MM.1S (cell line): ENCODE measurements at regions not wholly inside any gene's neighbourhood (a gene's known extent, or its start where the extent isn't known, plus 50 kb on each side); places are given as distances from the start of the nearest gene placed in this dataset.

Experiments
- DNase-seq: peaks from one replicate; pipeline ENCODE4 v3.0.0-alpha.2; 2015
- H2AFZ ChIP-seq: fragments of 300-600 bp; sonication (generic); 2 replicates; pipeline ENCODE4 v1.6.0; 2016; ENCODE audit warnings: antibody characterized with exemption, low read length
- H3F3A ChIP-seq: fragments of 300-600 bp; sonication (generic); 2 replicates; pipeline ENCODE4 v1.6.1; 2016; ENCODE audit warnings: mild to moderate bottlenecking, antibody characterized with exemption, low read length, moderate library complexity, mixed read lengths; ENCODE audit not compliant: insufficient read depth
- H3K27ac ChIP-seq: fragments of 300-600 bp; sonication (generic); 2 replicates; pipeline ENCODE4 v1.5.1; 2016; ENCODE audit warnings: mild to moderate bottlenecking, low read length
- H3K27me3 ChIP-seq: fragments of 300-600 bp; sonication (generic); replicated peaks from 2 replicates; pipeline ENCODE4 v1.6.0; 2016; ENCODE audit warnings: low read length; ENCODE audit not compliant: insufficient read depth
- H3K36me3 ChIP-seq: fragments of 300-600 bp; sonication (generic); replicated peaks from 2 replicates; pipeline ENCODE4 v1.6.1; 2016; ENCODE audit warnings: mild to moderate bottlenecking, low read length, mixed read lengths; ENCODE audit not compliant: insufficient read depth
- H3K4me1 ChIP-seq: fragments of 300-600 bp; sonication (generic); 2 replicates; pipeline ENCODE4 v1.6.1; 2016; ENCODE audit warnings: low read length, mixed read lengths
- H3K4me2 ChIP-seq: fragments of 300-600 bp; sonication (generic); 2 replicates; pipeline ENCODE4 v1.6.0; 2016; ENCODE audit warnings: low read depth, low read length
- H3K4me3 ChIP-seq: fragments of 300-600 bp; sonication (generic); 2 replicates; pipeline ENCODE4 v1.5.1; 2016; ENCODE audit warnings: low read length, mixed read lengths
- H3K79me2 ChIP-seq: fragments of 300-600 bp; sonication (generic); 2 replicates; pipeline ENCODE4 v1.6.1; 2016; ENCODE audit warnings: mixed run types, low read length, mixed read lengths
- H3K9ac ChIP-seq: fragments of 300-600 bp; sonication (generic); 2 replicates; pipeline ENCODE4 v1.6.1; 2016; ENCODE audit warnings: low read length, mixed read lengths
- H3K9me2 ChIP-seq: fragments of 300-600 bp; sonication (generic); replicated peaks from 2 replicates; pipeline ENCODE4 v1.6.1; 2016; ENCODE audit warnings: mild to moderate bottlenecking, low read length, mixed read lengths; ENCODE audit not compliant: insufficient read depth
- H3K9me3 ChIP-seq: fragments of 300-600 bp; sonication (generic); replicated peaks from 2 replicates; pipeline ENCODE4 v1.6.1; 2016; ENCODE audit warnings: mild to moderate bottlenecking, low read length, mixed read lengths; ENCODE audit not compliant: insufficient read depth
- H4K20me1 ChIP-seq: fragments of 300-600 bp; sonication (generic); 2 replicates; pipeline ENCODE4 v1.6.1; 2016; ENCODE audit warnings: mild to moderate bottlenecking, low read length, moderate library complexity, mixed read lengths; ENCODE audit not compliant: insufficient read depth
- CTCF ChIP-seq: fragments of 300-600 bp; sonication (generic); IDR thresholded peaks from 2 replicates; pipeline ENCODE4 v1.5.1; 2016; ENCODE audit warnings: antibody characterized with exemption, low read length, mixed read lengths
- EZH2 ChIP-seq: fragments of 300-600 bp; sonication (generic); optimal IDR thresholded peaks from 2 replicates; pipeline ENCODE3; 2017; ENCODE audit warnings: low read depth, mild to moderate bottlenecking, antibody characterized with exemption, low read length, mixed read lengths
- EZH2phosphoT487 ChIP-seq: fragments of 300-600 bp; sonication (generic); IDR thresholded peaks from 2 replicates; pipeline ENCODE4 v1.6.1; 2018; ENCODE audit warnings: antibody characterized with exemption, low read length

- TF ChIP-seq CTCF = no peak
- TF ChIP-seq EZH2 = no peak
- TF ChIP-seq EZH2phosphoT487 = no peak
- no peaks in the 10 kb centered on the region for H3K9me2 ChIP-seq
- H3K27ac ChIP-seq = no peak overlapping the region
These were observed 289.9 kb downstream of the NDUFA10 start for GRCh38 chr2:239735131-239735828.

GRCh38 chr2:239734436-239735005, 290.6 kb downstream of the NDUFA10 start:
- H3K4me1 ChIP-seq = no peaks in the 10 kb centered on the region
- H3K27ac ChIP-seq = no peak overlapping the region
- H3K9me2 ChIP-seq = no peaks in the 10 kb centered on the region
- no peak overlapping the region for H3K9ac ChIP-seq
- H3K4me3 ChIP-seq = no peak overlapping the region
- TF ChIP-seq EZH2 = no peak
- no peak for TF ChIP-seq CTCF
- TF ChIP-seq EZH2phosphoT487 = no peak
- no peak overlapping the region for H3K4me2 ChIP-seq
- H3K27me3 ChIP-seq = no peaks in the 10 kb centered on the region
- no peaks in the 10 kb centered on the region for H3K79me2 ChIP-seq
- no peak for DNase-seq
- no peak overlapping the region for H2AFZ ChIP-seq
- no peaks in the 10 kb centered on the region for H3K9me3 ChIP-seq
- H3F3A ChIP-seq = no peaks in the 10 kb centered on the region
- no peaks in the 10 kb centered on the region for H4K20me1 ChIP-seq
- no peaks in the 10 kb centered on the region for H3K36me3 ChIP-seq

More at GRCh38 chr2:239735131-239735828, 289.9 kb downstream of the NDUFA10 start:
- H3K4me3 ChIP-seq = no peak overlapping the region
- no peaks in the 10 kb centered on the region for H3K9me3 ChIP-seq
- H3K27me3 ChIP-seq = no peaks in the 10 kb centered on the region
- no peak for DNase-seq
- H3K9ac ChIP-seq = no peak overlapping the region
- H2AFZ ChIP-seq = no peak overlapping the region
- H3F3A ChIP-seq = no peaks in the 10 kb centered on the region
- H3K4me1 ChIP-seq = no peaks in the 10 kb centered on the region
- H3K4me2 ChIP-seq = no peak overlapping the region
- no peaks in the 10 kb centered on the region for H4K20me1 ChIP-seq
- no peaks in the 10 kb centered on the region for H3K36me3 ChIP-seq
- H3K79me2 ChIP-seq = no peaks in the 10 kb centered on the region

GRCh38 chr2:239732666-239733010, 292.5 kb downstream of the NDUFA10 start:
- no peak overlapping the region for H3K27ac ChIP-seq
- no peak overlapping the region for H3K4me2 ChIP-seq
- no peak for DNase-seq

More at GRCh38 chr2:239732666-239733010, 292.5 kb downstream of the NDUFA10 start:
- TF ChIP-seq EZH2phosphoT487 = no peak
- no peak for TF ChIP-seq EZH2
- no peaks in the 10 kb centered on the region for H3K36me3 ChIP-seq
- no peaks in the 10 kb centered on the region for H3K9me3 ChIP-seq
- no peaks in the 10 kb centered on the region for H4K20me1 ChIP-seq
- H3K9ac ChIP-seq = no peak overlapping the region
- H3K4me3 ChIP-seq = no peak overlapping the region
- H2AFZ ChIP-seq = no peak overlapping the region
- no peaks in the 10 kb centered on the region for H3K27me3 ChIP-seq
- H3K9me2 ChIP-seq = no peaks in the 10 kb centered on the region
- H3F3A ChIP-seq = no peaks in the 10 kb centered on the region
- no peaks in the 10 kb centered on the region for H3K79me2 ChIP-seq
- H3K4me1 ChIP-seq = no peaks in the 10 kb centered on the region
